ENCODE measurements at regions not wholly inside any gene's neighbourhood (a gene's known extent, or its start where the extent isn't known, plus 50 kb on each side); places are given as distances from the start of the nearest gene placed in this dataset.

DNA sequence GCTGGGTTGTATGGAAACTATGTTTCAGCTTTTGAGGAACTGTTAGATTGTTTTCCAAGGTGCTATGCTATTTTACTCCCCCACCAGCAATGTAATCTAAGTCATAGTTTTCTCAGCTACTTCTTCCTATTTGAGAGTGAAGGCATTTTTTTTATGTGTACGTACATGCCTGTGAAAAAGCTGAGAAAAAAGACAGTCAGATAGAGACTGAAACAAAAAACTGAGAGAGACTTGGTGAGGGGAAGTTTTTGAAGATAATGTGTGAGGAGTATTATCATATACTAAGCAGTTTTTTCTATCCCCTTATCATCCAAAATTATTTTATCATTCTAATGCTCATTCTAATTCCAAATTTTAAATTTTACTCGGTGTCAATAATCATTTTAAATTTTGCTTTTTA is 780.0 kb downstream of the BCKDHB start:
- TF ChIP-seq EP300 (IDR thresholded peaks at IDR 0.05; ENCODE audit: low read depth) = no peak
- no peak for TF ChIP-seq POLR2A (IDR thresholded peaks at IDR 0.05)
- TF ChIP-seq POLR2AphosphoS5 (IDR thresholded peaks at IDR 0.05) = no peak
- TF ChIP-seq, protein P1, sequence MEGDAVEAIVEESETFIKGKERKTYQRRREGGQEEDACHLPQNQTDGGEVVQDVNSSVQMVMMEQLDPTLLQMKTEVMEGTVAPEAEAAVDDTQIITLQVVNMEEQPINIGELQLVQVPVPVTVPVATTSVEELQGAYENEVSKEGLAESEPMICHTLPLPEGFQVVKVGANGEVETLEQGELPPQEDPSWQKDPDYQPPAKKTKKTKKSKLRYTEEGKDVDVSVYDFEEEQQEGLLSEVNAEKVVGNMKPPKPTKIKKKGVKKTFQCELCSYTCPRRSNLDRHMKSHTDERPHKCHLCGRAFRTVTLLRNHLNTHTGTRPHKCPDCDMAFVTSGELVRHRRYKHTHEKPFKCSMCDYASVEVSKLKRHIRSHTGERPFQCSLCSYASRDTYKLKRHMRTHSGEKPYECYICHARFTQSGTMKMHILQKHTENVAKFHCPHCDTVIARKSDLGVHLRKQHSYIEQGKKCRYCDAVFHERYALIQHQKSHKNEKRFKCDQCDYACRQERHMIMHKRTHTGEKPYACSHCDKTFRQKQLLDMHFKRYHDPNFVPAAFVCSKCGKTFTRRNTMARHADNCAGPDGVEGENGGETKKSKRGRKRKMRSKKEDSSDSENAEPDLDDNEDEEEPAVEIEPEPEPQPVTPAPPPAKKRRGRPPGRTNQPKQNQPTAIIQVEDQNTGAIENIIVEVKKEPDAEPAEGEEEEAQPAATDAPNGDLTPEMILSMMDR (IDR thresholded peaks at IDR 0.05) = no peak
- H3K4me1 ChIP-seq = no peaks in the 10 kb centered on the region
- no peaks in the 10 kb centered on the region for H3K27me3 ChIP-seq
- in situ Hi-C loops (cut with MboI; ENCODE audit: low pct_ligation_motif_present in 1 of 4, low pct_unique_long_range_greater_than_20kb in 1 of 4, low sequenced_read_pairs in 3 of 4) (no loop called here), intact Hi-C loops (cut with DNase I; ENCODE audit: low total_unique reads) (no loop called here)
- DNase-seq = no peak
- WGBS, 2 donors (ENCODE audit: low coverage in 1 of 2) = 83 to 88% methylated on average over 2 of the region's 2 CpGs
- no peak overlapping the region for H3K27ac ChIP-seq
- H3K9me3 ChIP-seq = no peaks in the 10 kb centered on the region
- H3K4me3 ChIP-seq = no peak overlapping the region
- no peaks in the 10 kb centered on the region for H3K36me3 ChIP-seq

DNA sequence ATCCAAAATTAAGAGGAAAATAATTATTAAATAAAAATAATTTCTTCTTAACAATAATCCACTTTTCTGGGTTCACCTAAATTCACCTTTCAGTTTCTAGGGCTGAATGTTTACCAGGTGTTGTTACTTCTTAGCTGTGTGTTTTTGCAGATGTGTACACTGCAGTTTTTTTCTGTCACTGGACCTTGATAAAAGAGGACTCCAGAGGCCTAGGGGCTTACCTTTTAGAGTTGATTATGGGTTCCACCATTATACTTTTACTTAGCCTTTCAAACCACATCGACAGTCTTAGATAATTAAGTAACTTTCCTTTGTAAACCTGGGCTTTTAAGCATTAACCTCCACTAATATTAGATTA is 766.5 kb downstream of the BCKDHB start:
- Histone ChIP-seq H3K9me3 (no peaks in the 10 kb centered on the region), H3K36me3 (no peaks in the 10 kb centered on the region), H3K27me3 (no peaks in the 10 kb centered on the region), H3K4me1 (no peaks in the 10 kb centered on the region), H3K4me3 (no peak overlapping the region), H3K27ac (no peak overlapping the region)
- TF ChIP-seq POLR2A (IDR thresholded peaks at IDR 0.05) (no peak), EP300 (IDR thresholded peaks at IDR 0.05; ENCODE audit: low read depth) (no peak), POLR2AphosphoS5 (IDR thresholded peaks at IDR 0.05) (no peak)
- TF ChIP-seq, protein P1 (IDR thresholded peaks at IDR 0.05) = no peak
- DNase-seq = no peak
- 50 to 59% methylated on average over 1 of the region's 1 CpG for WGBS, 2 donors (ENCODE audit: low coverage in 1 of 2)
- in situ Hi-C loops (cut with MboI; ENCODE audit: low pct_ligation_motif_present in 1 of 4, low pct_unique_long_range_greater_than_20kb in 1 of 4, low sequenced_read_pairs in 3 of 4) (no loop called here), intact Hi-C loops (cut with DNase I; ENCODE audit: low total_unique reads) (no loop called here)

DNA sequence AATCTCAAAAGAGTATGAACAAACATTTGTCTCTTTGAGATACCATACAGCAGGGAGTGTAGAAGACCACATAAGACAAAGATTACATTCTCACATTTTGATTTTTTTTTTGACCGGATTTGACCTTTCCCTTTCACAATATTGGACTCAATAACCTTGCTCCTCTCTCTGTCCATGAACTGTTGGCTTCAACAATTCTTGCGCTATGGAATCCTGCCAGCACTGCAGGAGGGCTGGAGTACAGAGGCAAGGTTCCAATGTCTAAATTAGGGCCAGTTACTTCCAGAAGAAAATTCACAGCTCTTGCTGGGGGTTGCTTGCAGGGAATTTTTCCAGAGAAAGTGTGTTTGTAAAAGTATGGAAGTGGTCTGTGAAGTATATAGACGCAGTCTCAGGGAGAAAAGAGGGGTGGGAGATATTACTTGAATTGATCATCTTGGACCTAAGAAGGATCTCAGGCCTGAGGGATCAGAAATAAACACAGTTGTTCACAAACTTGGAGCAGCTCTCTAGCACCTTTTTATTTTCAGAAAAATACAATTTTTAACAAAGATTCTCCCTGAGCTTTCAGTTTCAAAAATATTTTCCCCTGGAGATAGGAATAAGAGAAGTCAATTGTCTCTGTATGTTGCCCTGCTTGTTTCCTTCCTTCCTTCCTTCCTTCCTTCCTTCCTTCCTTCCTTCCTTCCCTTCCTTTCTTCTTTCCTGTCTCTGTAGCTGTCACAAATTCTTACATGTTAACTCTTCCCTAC is 765.9 kb downstream of the BCKDHB start:
- in situ Hi-C loops (cut with MboI; ENCODE audit: low pct_ligation_motif_present in 1 of 4, low pct_unique_long_range_greater_than_20kb in 1 of 4, low sequenced_read_pairs in 3 of 4) (no loop called here), intact Hi-C loops (cut with DNase I; ENCODE audit: low total_unique reads) (no loop called here)
- Histone ChIP-seq H3K4me1 (no peaks in the 10 kb centered on the region), H3K27me3 (no peaks in the 10 kb centered on the region), H3K36me3 (no peaks in the 10 kb centered on the region), H3K9me3 (no peaks in the 10 kb centered on the region), H3K4me3 (no peak overlapping the region), H3K27ac (no peak overlapping the region)
- TF ChIP-seq, protein P1 (IDR thresholded peaks at IDR 0.05) = no peak
- TF ChIP-seq POLR2AphosphoS5 (IDR thresholded peaks at IDR 0.05) = no peak
- TF ChIP-seq POLR2A (IDR thresholded peaks at IDR 0.05) = no peak
- TF ChIP-seq EP300 (IDR thresholded peaks at IDR 0.05; ENCODE audit: low read depth) = no peak
- 86 to 91% methylated on average over 3 of the region's 3 CpGs for WGBS, 2 donors (ENCODE audit: low coverage in 1 of 2)
- no peak for DNase-seq

DNA sequence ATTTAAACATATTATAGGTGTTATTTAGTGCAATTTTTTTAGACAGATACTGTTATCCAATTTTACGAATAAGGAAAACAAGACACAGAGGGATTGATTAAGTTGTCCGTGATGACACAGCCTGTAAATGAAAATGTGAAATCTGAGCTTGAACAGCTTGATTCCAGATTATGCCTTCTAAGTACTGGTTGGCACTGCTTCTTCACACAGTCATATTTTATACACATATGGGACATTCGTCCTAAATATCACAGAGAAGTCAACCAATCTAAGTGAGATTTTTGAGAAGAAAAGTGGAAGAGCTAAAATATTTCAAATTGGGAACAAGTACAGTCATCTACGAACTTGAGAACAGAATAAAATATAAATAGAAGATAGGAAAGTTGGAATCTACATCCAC is 756.3 kb downstream of the BCKDHB start:
- in situ Hi-C loops (cut with MboI; ENCODE audit: low pct_ligation_motif_present in 1 of 4, low pct_unique_long_range_greater_than_20kb in 1 of 4, low sequenced_read_pairs in 3 of 4) (no loop called here), intact Hi-C loops (cut with DNase I; ENCODE audit: low total_unique reads) (no loop called here)
- H3K9me3 ChIP-seq = no peaks in the 10 kb centered on the region
- no peak overlapping the region for H3K4me3 ChIP-seq
- no peaks in the 10 kb centered on the region for H3K4me1 ChIP-seq
- H3K36me3 ChIP-seq = no peaks in the 10 kb centered on the region
- TF ChIP-seq EP300 (IDR thresholded peaks at IDR 0.05; ENCODE audit: low read depth) (no peak), POLR2A (IDR thresholded peaks at IDR 0.05) (no peak), POLR2AphosphoS5 (IDR thresholded peaks at IDR 0.05) (no peak)
- TF ChIP-seq, protein P1 (IDR thresholded peaks at IDR 0.05) = no peak
- H3K27ac ChIP-seq = no peak overlapping the region
- WGBS, 2 donors (ENCODE audit: low coverage in 1 of 2) = 66 to 82% methylated on average over 4 of the region's 4 CpGs
- no peaks in the 10 kb centered on the region for H3K27me3 ChIP-seq
- no peak for DNase-seq

All from transverse colon (tissue), 4 donors.